H1 (cell line): ENCODE measurements at regions not wholly inside any gene's neighbourhood (a gene's known extent, or its start where the extent isn't known, plus 50 kb on each side); places are given as distances from the start of the nearest gene placed in this dataset.

Experiments
- ATF2 ChIP-seq: IDR thresholded peaks from 2 replicates; pipeline ENCODE4 v1.6.1; 2012; ENCODE audit warnings: low read length, inconsistent platforms
- BRCA1 ChIP-seq: IDR thresholded peaks from 2 replicates; pipeline ENCODE4 v1.6.1; 2012; ENCODE audit warnings: low read depth, low read length, improper control_type of control experiment
- CHD1 ChIP-seq: IDR thresholded peaks from 2 replicates; pipeline ENCODE4 v1.6.1; 2012; ENCODE audit warnings: low read depth, low read length, improper control_type of control experiment
- JUN ChIP-seq: IDR thresholded peaks from 2 replicates; pipeline ENCODE4 v1.6.1; 2011; ENCODE audit warnings: low read depth, mild to moderate bottlenecking, improper control_type of control experiment, low read length
- JUND ChIP-seq: IDR thresholded peaks from 2 replicates; pipeline ENCODE4 v1.6.1; 2011; ENCODE audit warnings: mild to moderate bottlenecking, improper control_type of control experiment, low read length
- TEAD4 ChIP-seq: IDR thresholded peaks from 2 replicates; pipeline ENCODE4 v1.6.1; 2012; ENCODE audit warnings: low read depth, low read length, inconsistent platforms, mixed read lengths
- USF2 ChIP-seq: IDR thresholded peaks from 2 replicates; pipeline ENCODE4 v1.6.1; 2011; ENCODE audit warnings: low read length, improper control_type of control experiment

GRCh38 chr12:63040526-63041220 lies 105.7 kb upstream of the PPM1H start (continued):
- TF ChIP-seq BRCA1: no peak
- TF ChIP-seq TEAD4: no peak
- TF ChIP-seq CHD1: no peak
- no peak for TF ChIP-seq JUND
- TF ChIP-seq JUN: no peak
- TF ChIP-seq USF2: no peak
- no peak for TF ChIP-seq ATF2
- TF ChIP-seq, all 59 proteins: peak for 0
